ENCODE measurements at regions not wholly inside any gene's neighbourhood (a gene's known extent, or its start where the extent isn't known, plus 50 kb on each side); places are given as distances from the start of the nearest gene placed in this dataset. TPM values are rescaled to one million over a fixed set of nuclear protein-coding genes. Genes with fewer than 3 reads are reported as not detected.
A peak's percentile ranks its signal among the peaks of the same experiment; 100 is the strongest.

GRCh38 chr1:91621907-91622306 lies 121.3 kb downstream of the CDC7 start:
- TF ChIP-seq, protein P1, sequence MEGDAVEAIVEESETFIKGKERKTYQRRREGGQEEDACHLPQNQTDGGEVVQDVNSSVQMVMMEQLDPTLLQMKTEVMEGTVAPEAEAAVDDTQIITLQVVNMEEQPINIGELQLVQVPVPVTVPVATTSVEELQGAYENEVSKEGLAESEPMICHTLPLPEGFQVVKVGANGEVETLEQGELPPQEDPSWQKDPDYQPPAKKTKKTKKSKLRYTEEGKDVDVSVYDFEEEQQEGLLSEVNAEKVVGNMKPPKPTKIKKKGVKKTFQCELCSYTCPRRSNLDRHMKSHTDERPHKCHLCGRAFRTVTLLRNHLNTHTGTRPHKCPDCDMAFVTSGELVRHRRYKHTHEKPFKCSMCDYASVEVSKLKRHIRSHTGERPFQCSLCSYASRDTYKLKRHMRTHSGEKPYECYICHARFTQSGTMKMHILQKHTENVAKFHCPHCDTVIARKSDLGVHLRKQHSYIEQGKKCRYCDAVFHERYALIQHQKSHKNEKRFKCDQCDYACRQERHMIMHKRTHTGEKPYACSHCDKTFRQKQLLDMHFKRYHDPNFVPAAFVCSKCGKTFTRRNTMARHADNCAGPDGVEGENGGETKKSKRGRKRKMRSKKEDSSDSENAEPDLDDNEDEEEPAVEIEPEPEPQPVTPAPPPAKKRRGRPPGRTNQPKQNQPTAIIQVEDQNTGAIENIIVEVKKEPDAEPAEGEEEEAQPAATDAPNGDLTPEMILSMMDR (IDR thresholded peaks at IDR 0.05), result no peak
- DNase-seq (ENCODE audit: low spot score) (no peak), ATAC-seq (ENCODE audit: low FRiP score) (no peak)

DNA sequence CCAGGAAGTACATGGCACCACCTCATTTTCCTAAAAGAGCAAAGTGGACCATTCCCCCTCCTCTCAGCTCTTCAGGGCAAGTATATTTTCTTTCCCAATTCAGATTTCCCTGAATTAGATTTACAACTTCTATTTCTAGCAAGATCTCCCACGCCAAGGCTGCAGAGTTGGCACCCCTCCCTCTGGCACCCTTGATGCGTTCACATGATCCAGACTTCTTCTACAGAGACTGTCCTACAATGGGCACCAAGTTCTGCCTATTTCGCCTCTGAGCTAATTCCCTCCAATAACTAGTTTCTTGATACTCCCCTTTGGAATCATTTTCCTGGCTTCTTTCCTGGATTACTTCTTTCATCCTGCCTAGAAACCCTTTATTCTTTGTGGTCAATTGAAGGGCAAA lies 122.0 kb downstream of the CDC7 start:
- peak; percentile 42 for DNase-seq (ENCODE audit: low spot score)
- peak; percentile 74 for ATAC-seq (ENCODE audit: low FRiP score)
- TF ChIP-seq, protein P1 (IDR thresholded peaks at IDR 0.05), result no peak

DNA sequence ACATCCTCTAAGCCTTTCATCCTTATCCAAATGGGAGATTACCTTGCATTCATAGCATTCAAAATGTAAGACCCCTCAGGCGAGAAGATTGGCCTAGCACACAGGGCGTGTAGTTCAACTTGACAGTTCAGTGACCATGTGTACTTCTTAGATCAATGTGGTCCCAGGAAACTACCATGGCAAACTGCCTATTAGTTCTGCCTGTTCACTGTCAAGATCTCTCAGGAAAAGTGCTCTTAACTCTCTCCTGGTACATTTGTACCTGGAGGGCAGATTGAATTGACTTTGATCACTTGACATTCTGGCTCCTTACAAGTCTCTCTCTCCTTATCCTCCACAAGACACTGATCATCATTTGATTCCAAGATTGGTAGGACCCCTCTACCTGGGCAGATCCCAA lies 122.4 kb downstream of the CDC7 start:
- TF ChIP-seq, protein P1 (IDR thresholded peaks at IDR 0.05), result no peak
- DNase-seq (ENCODE audit: low spot score) (no peak), ATAC-seq (ENCODE audit: low FRiP score) (peak; percentile 42)

DNA sequence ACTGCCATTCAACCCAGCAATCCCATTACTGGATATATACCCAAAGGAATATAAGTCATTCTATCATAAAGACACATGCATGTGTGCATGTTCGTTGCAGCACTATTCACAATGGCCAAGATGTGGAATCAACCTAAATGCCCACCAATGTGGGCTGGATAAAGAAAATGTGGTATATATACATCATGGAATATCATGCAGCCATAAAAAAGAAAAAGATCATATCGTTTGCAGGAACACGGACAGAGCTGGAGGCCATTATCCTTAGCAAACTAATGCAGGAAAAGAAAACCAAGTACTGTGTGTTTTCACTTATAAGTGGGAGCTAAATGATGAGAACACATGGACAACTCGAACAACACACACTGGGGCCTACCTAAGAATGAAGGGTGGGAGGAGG lies 123.7 kb downstream of the CDC7 start:
- ATAC-seq (ENCODE audit: low FRiP score) (no peak), DNase-seq (ENCODE audit: low spot score) (no peak)
- TF ChIP-seq, protein P1 (IDR thresholded peaks at IDR 0.05), result no peak

Small RNA genes lying in the stretch of these regions (small RNA-seq; reads per million reads assigned to genes)
- not detected for gene AL714022.1
